Fibroblast of skin of left quadriceps (primary cell): ENCODE measurements at regions not wholly inside any gene's neighbourhood (a gene's known extent, or its start where the extent isn't known, plus 50 kb on each side); places are given as distances from the start of the nearest gene placed in this dataset.
A peak's percentile ranks its signal among the peaks of the same experiment; 100 is the strongest.

Experiments
- DNase-seq, 2 experiments: peaks; one replicate each; pipeline ENCODE4 v3.0.0-alpha.2; 2013; ENCODE audit warnings: low read depth in 2 of 2

GRCh38 chr2:45141883-45142866 lies 132.9 kb upstream of the SIX2 start:
- no peak for DNase-seq

- DNase-seq = no peak
These were observed 131.4 kb upstream of the SIX2 start for GRCh38 chr2:45140675-45141074.

- no peak for DNase-seq
These were observed 129.7 kb upstream of the SIX2 start for GRCh38 chr2:45138904-45139303.

- DNase-seq = no peak
These were observed 128.9 kb upstream of the SIX2 start for GRCh38 chr2:45137966-45138695.

- DNase-seq = no peak
These were observed 125.5 kb upstream of the SIX2 start for GRCh38 chr2:45134726-45135125.

GRCh38 chr2:45134014-45134413 lies 124.8 kb upstream of the SIX2 start:
- no peak for DNase-seq

- no peak for DNase-seq
These were observed 123.3 kb upstream of the SIX2 start for GRCh38 chr2:45132551-45132950.

GRCh38 chr2:45131587-45131986 lies 122.3 kb upstream of the SIX2 start:
- DNase-seq = no peak

GRCh38 chr2:45130736-45131135 lies 121.5 kb upstream of the SIX2 start:
- DNase-seq = no peak

GRCh38 chr2:45128580-45128997 lies 119.3 kb upstream of the SIX2 start:
- peak; percentile 94 to 95 for DNase-seq

- DNase-seq = no peak
These were observed 118.6 kb upstream of the SIX2 start for GRCh38 chr2:45127891-45128290.

GRCh38 chr2:45127321-45127720 lies 118.1 kb upstream of the SIX2 start:
- no peak for DNase-seq

- no peak for DNase-seq
These were observed 116.0 kb upstream of the SIX2 start for GRCh38 chr2:45125232-45125631.

- DNase-seq = no peak
These were observed 115.2 kb upstream of the SIX2 start for GRCh38 chr2:45124456-45124855.

- no peak for DNase-seq
These were observed 114.4 kb upstream of the SIX2 start for GRCh38 chr2:45123521-45124191.

- DNase-seq = no peak
These were observed 113.8 kb upstream of the SIX2 start for GRCh38 chr2:45123065-45123464.

- DNase-seq = no peak
These were observed 112.1 kb upstream of the SIX2 start for GRCh38 chr2:45121236-45121927.

GRCh38 chr2:45120546-45120945 lies 111.3 kb upstream of the SIX2 start:
- DNase-seq = no peak

GRCh38 chr2:45119855-45120254 lies 110.6 kb upstream of the SIX2 start:
- peak; percentile 87 for DNase-seq

- peak; percentile 30 to 36 for DNase-seq
These were observed 109.8 kb upstream of the SIX2 start for GRCh38 chr2:45119038-45119437.

GRCh38 chr2:45117383-45117782 lies 108.1 kb upstream of the SIX2 start:
- no peak for DNase-seq

GRCh38 chr2:45115181-45115580 lies 105.9 kb upstream of the SIX2 start:
- DNase-seq = no peak
